ENCODE measurements at regions not wholly inside any gene's neighbourhood (a gene's known extent, or its start where the extent isn't known, plus 50 kb on each side); places are given as distances from the start of the nearest gene placed in this dataset.

- intact Hi-C loops (cut with DNase I; ENCODE audit: low total_unique reads) = no loop called here
- no peak for TF ChIP-seq POLR2A (IDR thresholded peaks at IDR 0.05)
- no peak for TF ChIP-seq CTCF (IDR thresholded peaks at IDR 0.05)
- 73 to 84% methylated on average over 3 of the region's 3 CpGs for WGBS, 2 donors
- H3K4me3 ChIP-seq (ENCODE audit: low read depth, poor library complexity, severe bottlenecking) = no peak overlapping the region
- no peak for DNase-seq (ENCODE audit: low spot score in 2 of 2)
These were observed 51.7 kb upstream of the FBXL17 start for GRCh38 chr5:108433600-108433999.

GRCh38 chr5:108432024-108432423 lies 50.1 kb upstream of the FBXL17 start:
- intact Hi-C loops (cut with DNase I; ENCODE audit: low total_unique reads) = no loop called here
- TF ChIP-seq CTCF (IDR thresholded peaks at IDR 0.05) (no peak), POLR2A (IDR thresholded peaks at IDR 0.05) (no peak)
- no peak overlapping the region for H3K4me3 ChIP-seq (ENCODE audit: low read depth, poor library complexity, severe bottlenecking)
- WGBS, 2 donors = 77 to 78% methylated on average over 2 of the region's 2 CpGs
- no peak for DNase-seq (ENCODE audit: low spot score in 2 of 2)

Data from lower leg skin (tissue), 4 donors.